ENCODE measurements at regions not wholly inside any gene's neighbourhood (a gene's known extent, or its start where the extent isn't known, plus 50 kb on each side); places are given as distances from the start of the nearest gene placed in this dataset.

DNA sequence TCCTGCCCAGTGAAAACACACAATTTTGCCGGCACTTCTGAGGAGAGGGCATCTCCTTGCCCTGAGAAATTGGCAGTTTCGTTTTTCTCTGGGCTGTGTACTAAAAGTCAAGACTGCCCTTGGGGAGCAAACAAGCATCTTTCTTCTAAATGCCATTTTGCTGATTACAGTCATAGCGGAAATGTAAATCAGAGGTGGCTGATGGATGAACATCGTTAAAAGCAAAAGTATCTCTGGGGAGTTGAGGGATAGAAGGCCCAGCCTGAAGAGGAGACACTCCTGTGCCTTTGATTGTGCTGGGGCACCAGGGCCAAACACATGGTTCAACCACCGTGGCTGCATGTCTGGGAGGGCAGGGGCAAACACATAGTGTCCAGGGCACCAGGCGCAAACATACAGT is 49.8 kb downstream of the ABCC12 start:
- TF ChIP-seq POLR2A (IDR thresholded peaks at IDR 0.05) (no peak), CTCF (IDR thresholded peaks at IDR 0.05) (no peak)
